ENCODE measurements at regions not wholly inside any gene's neighbourhood (a gene's known extent, or its start where the extent isn't known, plus 50 kb on each side); places are given as distances from the start of the nearest gene placed in this dataset.

DNA sequence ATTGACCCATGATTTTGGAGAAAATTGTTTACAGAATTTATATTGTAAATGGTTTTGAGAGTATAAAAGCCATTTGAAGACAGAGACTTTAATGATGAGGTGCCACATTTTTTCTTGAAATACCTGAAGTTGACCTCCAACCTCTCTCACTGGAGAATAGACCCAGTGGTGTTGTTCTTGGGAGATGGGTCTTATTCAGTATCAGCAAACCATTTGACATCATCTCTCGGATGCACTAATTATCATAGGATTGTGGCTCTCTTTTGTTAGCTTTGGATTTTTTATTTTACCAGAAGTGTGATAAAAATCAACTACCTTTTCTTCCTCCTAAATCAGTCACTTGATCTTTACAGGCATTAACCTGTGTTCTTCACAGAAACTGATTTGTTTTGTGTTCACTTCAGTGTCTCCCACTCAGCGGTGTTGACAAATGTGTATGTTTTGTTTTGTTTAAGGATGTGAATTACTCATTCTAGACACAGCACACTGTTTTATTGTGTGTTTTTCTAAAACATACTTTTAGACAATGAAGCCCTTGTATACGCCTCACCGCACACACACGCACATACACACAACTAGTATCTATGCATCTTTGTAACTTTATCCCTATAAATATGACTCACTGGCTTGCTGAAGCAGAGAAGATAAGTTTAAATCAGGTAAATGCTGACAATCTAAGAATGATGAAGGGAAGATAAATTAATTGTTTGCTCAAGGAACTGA, 455.6 kb downstream of the INHBA start:
- Histone ChIP-seq H3K9ac (ENCODE audit: low read length) (no peak overlapping the region), H3K27me3 (ENCODE audit: insufficient read depth, low read depth, low read length) (no peaks in the 10 kb centered on the region), H3K4me3 (ENCODE audit: low read length) (no peak overlapping the region), H3K9me3 (ENCODE audit: low read length) (no peaks in the 10 kb centered on the region), H3K36me3 (ENCODE audit: insufficient read depth, low read length) (no peaks in the 10 kb centered on the region), H3F3A (ENCODE audit: insufficient read depth, low read length, poor library complexity, severe bottlenecking) (no peaks in the 10 kb centered on the region), H3K4me2 (ENCODE audit: low read length) (no peak overlapping the region), H3K9me2 (ENCODE audit: insufficient read depth, low read length) (no peaks in the 10 kb centered on the region), H3K79me2 (replicated peaks; ENCODE audit: insufficient read depth, low read length) (no peaks in the 10 kb centered on the region), H2AFZ (ENCODE audit: low read depth, low read length) (no peak overlapping the region), H4K20me1 (ENCODE audit: insufficient read depth) (no peaks in the 10 kb centered on the region), H3K27ac (ENCODE audit: low read length) (no peak overlapping the region)
- TF ChIP-seq EP300 (conservative IDR thresholded peaks at IDR 0.05; ENCODE audit: poor library complexity, severe bottlenecking) (no peak), CTCF (IDR thresholded peaks at IDR 0.05; ENCODE audit: poor library complexity, severe bottlenecking) (no peak), RAD21 (conservative IDR thresholded peaks at IDR 0.05) (no peak), EZH2 (IDR thresholded peaks at IDR 0.05; ENCODE audit: borderline replicate concordance, insufficient read depth, low read length, poor library complexity, severe bottlenecking) (no peak), TAF1 (IDR thresholded peaks at IDR 0.05; ENCODE audit: low read depth) (no peak), SMC3 (conservative IDR thresholded peaks at IDR 0.05; ENCODE audit: poor library complexity) (no peak), MXI1 (conservative IDR thresholded peaks at IDR 0.05; ENCODE audit: poor library complexity, severe bottlenecking) (no peak), POLR2AphosphoS5 (IDR thresholded peaks at IDR 0.05) (no peak)
- TF ChIP-seq, protein P1, sequence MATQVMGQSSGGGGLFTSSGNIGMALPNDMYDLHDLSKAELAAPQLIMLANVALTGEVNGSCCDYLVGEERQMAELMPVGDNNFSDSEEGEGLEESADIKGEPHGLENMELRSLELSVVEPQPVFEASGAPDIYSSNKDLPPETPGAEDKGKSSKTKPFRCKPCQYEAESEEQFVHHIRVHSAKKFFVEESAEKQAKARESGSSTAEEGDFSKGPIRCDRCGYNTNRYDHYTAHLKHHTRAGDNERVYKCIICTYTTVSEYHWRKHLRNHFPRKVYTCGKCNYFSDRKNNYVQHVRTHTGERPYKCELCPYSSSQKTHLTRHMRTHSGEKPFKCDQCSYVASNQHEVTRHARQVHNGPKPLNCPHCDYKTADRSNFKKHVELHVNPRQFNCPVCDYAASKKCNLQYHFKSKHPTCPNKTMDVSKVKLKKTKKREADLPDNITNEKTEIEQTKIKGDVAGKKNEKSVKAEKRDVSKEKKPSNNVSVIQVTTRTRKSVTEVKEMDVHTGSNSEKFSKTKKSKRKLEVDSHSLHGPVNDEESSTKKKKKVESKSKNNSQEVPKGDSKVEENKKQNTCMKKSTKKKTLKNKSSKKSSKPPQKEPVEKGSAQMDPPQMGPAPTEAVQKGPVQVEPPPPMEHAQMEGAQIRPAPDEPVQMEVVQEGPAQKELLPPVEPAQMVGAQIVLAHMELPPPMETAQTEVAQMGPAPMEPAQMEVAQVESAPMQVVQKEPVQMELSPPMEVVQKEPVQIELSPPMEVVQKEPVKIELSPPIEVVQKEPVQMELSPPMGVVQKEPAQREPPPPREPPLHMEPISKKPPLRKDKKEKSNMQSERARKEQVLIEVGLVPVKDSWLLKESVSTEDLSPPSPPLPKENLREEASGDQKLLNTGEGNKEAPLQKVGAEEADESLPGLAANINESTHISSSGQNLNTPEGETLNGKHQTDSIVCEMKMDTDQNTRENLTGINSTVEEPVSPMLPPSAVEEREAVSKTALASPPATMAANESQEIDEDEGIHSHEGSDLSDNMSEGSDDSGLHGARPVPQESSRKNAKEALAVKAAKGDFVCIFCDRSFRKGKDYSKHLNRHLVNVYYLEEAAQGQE (IDR thresholded peaks at IDR 0.05; ENCODE audit: borderline replicate concordance) = no peak

GRCh38 chr7:41245916-41246315, 457.0 kb downstream of the INHBA start:
- Histone ChIP-seq H3K4me3 (ENCODE audit: low read length) (no peak overlapping the region), H3K4me2 (ENCODE audit: low read length) (no peak overlapping the region), H3K27me3 (ENCODE audit: insufficient read depth, low read depth, low read length) (no peaks in the 10 kb centered on the region), H3K9me3 (ENCODE audit: low read length) (no peaks in the 10 kb centered on the region), H3F3A (ENCODE audit: insufficient read depth, low read length, poor library complexity, severe bottlenecking) (no peaks in the 10 kb centered on the region), H3K9ac (ENCODE audit: low read length) (no peak overlapping the region), H3K9me2 (ENCODE audit: insufficient read depth, low read length) (no peaks in the 10 kb centered on the region), H3K79me2 (replicated peaks; ENCODE audit: insufficient read depth, low read length) (no peaks in the 10 kb centered on the region), H2AFZ (ENCODE audit: low read depth, low read length) (no peak overlapping the region), H4K20me1 (ENCODE audit: insufficient read depth) (no peaks in the 10 kb centered on the region), H3K27ac (ENCODE audit: low read length) (no peak overlapping the region), H3K36me3 (ENCODE audit: insufficient read depth, low read length) (no peaks in the 10 kb centered on the region)
- no peak for TF ChIP-seq EP300 (conservative IDR thresholded peaks at IDR 0.05; ENCODE audit: poor library complexity, severe bottlenecking)
- TF ChIP-seq, protein P1 (IDR thresholded peaks at IDR 0.05; ENCODE audit: borderline replicate concordance) = no peak
- no peak for TF ChIP-seq SMC3 (conservative IDR thresholded peaks at IDR 0.05; ENCODE audit: poor library complexity)
- no peak for TF ChIP-seq POLR2AphosphoS5 (IDR thresholded peaks at IDR 0.05)
- no peak for TF ChIP-seq RAD21 (conservative IDR thresholded peaks at IDR 0.05)
- TF ChIP-seq MXI1 (conservative IDR thresholded peaks at IDR 0.05; ENCODE audit: poor library complexity, severe bottlenecking) = no peak
- TF ChIP-seq EZH2 (IDR thresholded peaks at IDR 0.05; ENCODE audit: borderline replicate concordance, insufficient read depth, low read length, poor library complexity, severe bottlenecking) = no peak
- no peak for TF ChIP-seq CTCF (IDR thresholded peaks at IDR 0.05; ENCODE audit: poor library complexity, severe bottlenecking)
- no peak for TF ChIP-seq TAF1 (IDR thresholded peaks at IDR 0.05; ENCODE audit: low read depth)

Data from neural cell (in vitro differentiated cells).